ENCODE measurements at regions not wholly inside any gene's neighbourhood (a gene's known extent, or its start where the extent isn't known, plus 50 kb on each side); places are given as distances from the start of the nearest gene placed in this dataset.

DNA sequence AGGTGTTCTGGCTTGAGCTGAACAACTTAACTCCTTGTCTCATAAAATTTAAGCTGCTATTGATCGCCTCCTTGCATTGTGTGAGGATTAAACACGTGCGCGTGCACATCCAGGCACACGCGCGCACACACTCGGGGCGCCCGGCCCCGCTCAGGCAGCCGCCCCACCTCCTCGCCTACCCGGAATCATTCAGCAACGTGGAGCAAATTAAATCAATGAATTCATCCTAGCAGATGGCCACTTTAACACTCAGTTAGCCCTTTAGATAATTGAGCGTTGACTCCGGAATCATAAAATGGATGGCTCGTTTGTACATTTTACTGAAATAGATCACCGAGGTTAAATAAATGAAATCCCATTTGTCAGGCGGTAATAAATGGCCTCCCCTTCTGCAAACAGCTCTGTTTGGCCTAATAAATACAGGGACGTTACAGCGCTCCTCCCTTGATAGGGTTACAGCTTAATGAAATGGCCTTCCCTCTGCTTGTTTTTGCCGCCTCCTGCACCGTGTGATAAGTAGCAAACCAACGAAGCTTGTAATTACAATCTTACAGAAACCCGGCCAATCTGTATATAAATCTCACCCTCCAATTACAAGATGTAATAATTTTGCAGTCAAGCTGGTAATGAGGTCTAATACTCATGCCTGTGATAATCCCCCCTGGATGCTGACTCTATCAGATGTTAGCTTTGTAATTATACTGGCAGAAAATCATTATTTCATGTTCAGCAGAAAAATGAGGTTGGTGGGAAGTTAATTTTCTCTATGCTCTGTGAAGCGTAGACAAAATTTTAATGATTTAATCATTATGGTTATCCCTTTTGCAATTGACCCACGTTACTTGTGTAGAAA, 229.7 kb upstream of the IRX4 start:
- TF ChIP-seq, protein P1, sequence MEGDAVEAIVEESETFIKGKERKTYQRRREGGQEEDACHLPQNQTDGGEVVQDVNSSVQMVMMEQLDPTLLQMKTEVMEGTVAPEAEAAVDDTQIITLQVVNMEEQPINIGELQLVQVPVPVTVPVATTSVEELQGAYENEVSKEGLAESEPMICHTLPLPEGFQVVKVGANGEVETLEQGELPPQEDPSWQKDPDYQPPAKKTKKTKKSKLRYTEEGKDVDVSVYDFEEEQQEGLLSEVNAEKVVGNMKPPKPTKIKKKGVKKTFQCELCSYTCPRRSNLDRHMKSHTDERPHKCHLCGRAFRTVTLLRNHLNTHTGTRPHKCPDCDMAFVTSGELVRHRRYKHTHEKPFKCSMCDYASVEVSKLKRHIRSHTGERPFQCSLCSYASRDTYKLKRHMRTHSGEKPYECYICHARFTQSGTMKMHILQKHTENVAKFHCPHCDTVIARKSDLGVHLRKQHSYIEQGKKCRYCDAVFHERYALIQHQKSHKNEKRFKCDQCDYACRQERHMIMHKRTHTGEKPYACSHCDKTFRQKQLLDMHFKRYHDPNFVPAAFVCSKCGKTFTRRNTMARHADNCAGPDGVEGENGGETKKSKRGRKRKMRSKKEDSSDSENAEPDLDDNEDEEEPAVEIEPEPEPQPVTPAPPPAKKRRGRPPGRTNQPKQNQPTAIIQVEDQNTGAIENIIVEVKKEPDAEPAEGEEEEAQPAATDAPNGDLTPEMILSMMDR (IDR thresholded peaks at IDR 0.05): no peak
- no peak for TF ChIP-seq ZFX (IDR thresholded peaks at IDR 0.05; ENCODE audit: borderline replicate concordance)
